H9 (cell line): ENCODE measurements at regions not wholly inside any gene's neighbourhood (a gene's known extent, or its start where the extent isn't known, plus 50 kb on each side); places are given as distances from the start of the nearest gene placed in this dataset.

ENCODE experiments used
- DNase-seq: peaks from one replicate; pipeline ENCODE4 v3.0.0-alpha.2; 2017
- H2AFZ ChIP-seq: one replicate; pipeline ENCODE4 v1.6.1; 2013; ENCODE audit warnings: mild to moderate bottlenecking, low read length, control low read depth, moderate library complexity
- H2AK5ac ChIP-seq: 2 replicates; pipeline ENCODE4 v1.6.1; 2013; ENCODE audit warnings: low read length, control low read depth, mixed read lengths; ENCODE audit not compliant: insufficient read length
- H2BK120ac ChIP-seq: one replicate; pipeline ENCODE4 v1.6.1; 2013; ENCODE audit warnings: low read depth, mild to moderate bottlenecking, low read length, control low read depth, inconsistent platforms; ENCODE audit not compliant: poor library complexity, severe bottlenecking
- H2BK12ac ChIP-seq: 2 replicates; pipeline ENCODE4 v1.6.1; 2013; ENCODE audit warnings: low read length, control low read depth, mixed read lengths, low read depth; ENCODE audit not compliant: insufficient read length
- H2BK15ac ChIP-seq: 2 replicates; pipeline ENCODE4 v1.6.1; 2013; ENCODE audit warnings: low read depth, low read length, control low read depth
- H2BK20ac ChIP-seq: one replicate; pipeline ENCODE4 v1.6.1; 2013; ENCODE audit warnings: low read depth, mild to moderate bottlenecking, low read length, control low read depth, inconsistent platforms; ENCODE audit not compliant: poor library complexity, severe bottlenecking
- H2BK5ac ChIP-seq: 2 replicates; pipeline ENCODE4 v1.6.1; 2013; ENCODE audit warnings: low read length, control low read depth, mixed read lengths; ENCODE audit not compliant: insufficient read length
- H3K14ac ChIP-seq: 2 replicates; pipeline ENCODE4 v1.6.1; 2013; ENCODE audit warnings: low read length, control low read depth; ENCODE audit not compliant: insufficient read depth
- H3K18ac ChIP-seq: 2 replicates; pipeline ENCODE4 v1.6.1; 2013; ENCODE audit warnings: low read depth, mild to moderate bottlenecking, mixed read lengths, low read length, control low read depth; ENCODE audit not compliant: insufficient read length
- H3K23ac ChIP-seq: 2 replicates; pipeline ENCODE4 v1.6.1; 2013; ENCODE audit warnings: low read length, control low read depth, mixed read lengths, low read depth; ENCODE audit not compliant: insufficient read length
- H3K23me2 ChIP-seq: 2 replicates; pipeline ENCODE4 v1.6.1; 2013; ENCODE audit warnings: low read depth, mild to moderate bottlenecking, mixed read lengths, low read length, control low read depth; ENCODE audit not compliant: insufficient read length, poor library complexity, severe bottlenecking
- H3K27ac ChIP-seq: 2 replicates; pipeline ENCODE4 v1.5.1; 2013; ENCODE audit warnings: low read length, control low read depth, mixed read lengths, low read depth; ENCODE audit not compliant: insufficient read length
- H3K27me3 ChIP-seq: 2 replicates; pipeline ENCODE4 v1.6.1; 2013; ENCODE audit warnings: low read length, control low read depth, inconsistent platforms; ENCODE audit not compliant: insufficient read depth
- H3K4ac ChIP-seq: 2 replicates; pipeline ENCODE4 v1.6.1; 2013; ENCODE audit warnings: low read depth, mild to moderate bottlenecking, control low read depth, inconsistent platforms, low read length, moderate library complexity
- H3K4me1 ChIP-seq: 2 replicates; pipeline ENCODE4 v1.6.1; 2013; ENCODE audit warnings: low read length, control low read depth, inconsistent platforms; ENCODE audit not compliant: insufficient read depth
- H3K4me2 ChIP-seq: 2 replicates; pipeline ENCODE4 v1.6.1; 2013; ENCODE audit warnings: low read length, control low read depth, mixed read lengths; ENCODE audit not compliant: insufficient read length, insufficient read depth
- H3K56ac ChIP-seq: 2 replicates; pipeline ENCODE4 v1.6.1; 2013; ENCODE audit warnings: low read depth, mild to moderate bottlenecking, mixed read lengths, low read length, control low read depth; ENCODE audit not compliant: insufficient read length
- H3K79me1 ChIP-seq: 2 replicates; pipeline ENCODE4 v1.6.1; 2013; ENCODE audit warnings: low read depth, mild to moderate bottlenecking, moderate library complexity, low read length, control low read depth, inconsistent platforms; ENCODE audit not compliant: insufficient read depth, poor library complexity, severe bottlenecking
- H3K79me2 ChIP-seq: 2 replicates; pipeline ENCODE4 v1.6.1; 2013; ENCODE audit warnings: low read length, control low read depth, inconsistent platforms; ENCODE audit not compliant: insufficient read depth
- H3K9ac ChIP-seq: 2 replicates; pipeline ENCODE4 v1.6.1; 2013; ENCODE audit warnings: low read length, control low read depth, mixed read lengths; ENCODE audit not compliant: insufficient read length; ENCODE audit errors: extremely low read depth
- H3K9me3 ChIP-seq: one replicate; pipeline ENCODE4 v1.6.1; 2013; ENCODE audit warnings: low read depth, low read length, inconsistent platforms; ENCODE audit not compliant: control insufficient read depth
- H3T11ph ChIP-seq: one replicate; pipeline ENCODE4 v1.6.1; 2013; ENCODE audit warnings: mild to moderate bottlenecking, low read length, control low read depth, inconsistent platforms
- H4K20me1 ChIP-seq: one replicate; pipeline ENCODE4 v1.6.1; 2013; ENCODE audit not compliant: control insufficient read depth, insufficient read length, insufficient read depth
- H4K5ac ChIP-seq: 2 replicates; pipeline ENCODE4 v1.6.1; 2013; ENCODE audit warnings: low read depth, mild to moderate bottlenecking, mixed read lengths, low read length, control low read depth; ENCODE audit not compliant: insufficient read length
- H4K8ac ChIP-seq: replicated peaks from 2 replicates; pipeline ENCODE4 v1.6.1; 2013; ENCODE audit warnings: low read length, control low read depth, mixed read lengths, low read depth; ENCODE audit not compliant: insufficient read length
- H4K91ac ChIP-seq: 2 replicates; pipeline ENCODE4 v1.6.1; 2013; ENCODE audit warnings: low read depth, mild to moderate bottlenecking, moderate library complexity, mixed read lengths, low read length, control low read depth; ENCODE audit not compliant: insufficient read length
- H3K27ac Mint-ChIP-seq, 3 experiments: 2 replicates in 2 of 3; 3 replicates in 1 of 3; pipeline ENCODE4 v1.8.0; 2020 to 2021; ENCODE audit warnings: mixed read lengths in 3 of 3, mild to moderate bottlenecking in 1 of 3, moderate library complexity in 1 of 3
- H3K27me3 Mint-ChIP-seq: 2 replicates; pipeline ENCODE4 v1.8.0; 2021; ENCODE audit warnings: low read depth, mild to moderate bottlenecking, moderate library complexity, mixed read lengths
- H3K36me3 Mint-ChIP-seq, 3 experiments: 2 replicates in 2 of 3; 3 replicates in 1 of 3; pipeline ENCODE4 v1.8.0; 2020 to 2021; ENCODE audit warnings: low read depth in 3 of 3, mixed read lengths in 3 of 3; ENCODE audit not compliant: insufficient read depth in 1 of 3
- H3K4me1 Mint-ChIP-seq, 2 experiments: 2 replicates each; pipeline ENCODE4 v1.8.0; 2020; ENCODE audit warnings: mixed read lengths in 2 of 2
- H3K4me3 Mint-ChIP-seq, 2 experiments: 2 replicates in 1 of 2; 3 replicates in 1 of 2; pipeline ENCODE4 v1.8.0; 2020 to 2021; ENCODE audit warnings: mild to moderate bottlenecking in 2 of 2, mixed read lengths in 2 of 2, moderate library complexity in 1 of 2
- H3K9me3 Mint-ChIP-seq, 2 experiments: 2 replicates in 1 of 2; 3 replicates in 1 of 2; pipeline ENCODE4 v1.8.0; 2020; ENCODE audit warnings: mild to moderate bottlenecking in 2 of 2, mixed read lengths in 2 of 2, moderate library complexity in 1 of 2
- WGBS: extraction: QIAGEN DNeasy Blood & Tissue Kit; methylation state at CpG from one replicate; pipeline ENCODE4 v1.1.7; 2013; ENCODE audit warnings: missing lambda C conversion rate, low lambda C conversion rate, mixed read lengths; ENCODE audit not compliant: insufficient read length; ENCODE audit errors: extremely low coverage; 5-methylcytosine and 5-hydroxymethylcytosine counted together
- TF ChIP-seq, protein P1 (sequence below): fragments of 200-600 bp; sonication (generic); conservative IDR thresholded peaks from 3 replicates; pipeline ENCODE4 v1.8.0; 2021; ENCODE audit warnings: antibody characterized with exemption, mild to moderate bottlenecking

DNA sequence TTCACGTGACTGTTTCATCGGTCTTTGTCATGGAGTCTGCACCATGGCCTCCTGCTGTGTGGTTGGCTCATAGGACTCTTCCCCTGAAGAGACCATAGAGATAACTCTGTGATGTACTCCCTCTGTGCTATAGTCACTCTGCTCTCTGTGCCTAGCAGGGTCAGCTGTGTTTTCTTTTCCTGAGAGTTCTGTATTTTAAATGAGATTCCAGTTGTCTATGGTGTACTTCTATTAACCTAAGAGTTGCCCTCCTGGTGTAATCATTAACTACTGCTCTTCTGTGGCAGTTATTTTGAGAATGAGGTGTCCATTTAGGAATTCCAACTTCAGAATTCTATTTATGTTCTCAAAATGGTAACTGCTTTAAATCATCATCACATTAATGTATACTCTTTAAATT, 114.5 kb upstream of the ARPP21 start:
- no peaks in the 10 kb centered on the region; the same call in 1 of the 2 replicates for H3K27me3 Mint-ChIP-seq
- no peak for DNase-seq

More for the DNA sequence above, 114.5 kb upstream of the ARPP21 start:
- no peak overlapping the region for H2BK120ac ChIP-seq
- no peaks in the 10 kb centered on the region for H3K4me1 ChIP-seq
- H3T11ph ChIP-seq = no peak overlapping the region
- no peak overlapping the region for H2AFZ ChIP-seq
- no peak overlapping the region for H2BK15ac ChIP-seq
- H2BK12ac ChIP-seq = no peak overlapping the region
- H3K18ac ChIP-seq = no peak overlapping the region
- H3K23ac ChIP-seq = no peak overlapping the region
- H2BK5ac ChIP-seq = no peak overlapping the region
- no peaks in the 10 kb centered on the region for H4K20me1 ChIP-seq
- no peak overlapping the region for H2AK5ac ChIP-seq
- H3K9ac ChIP-seq = no peak overlapping the region
- no peaks in the 10 kb centered on the region for H3K23me2 ChIP-seq
- no peaks in the 10 kb centered on the region for H3K9me3 ChIP-seq
- WGBS = no CpG with 5 or more reads among the region's 2 CpGs
- no peak overlapping the region for H3K4ac ChIP-seq
- no peaks in the 10 kb centered on the region for H3K27me3 ChIP-seq
- Mint-ChIP-seq H3K4me1 (peaks cover 5 to 12% of the 10 kb centered on the region in 2 experiments), H3K4me3 (no peak overlapping the region), H3K9me3 (no peaks in the 10 kb centered on the region), H3K36me3 (no peaks in the 10 kb centered on the region), H3K27ac (no peak overlapping the region)
- no peak overlapping the region for H3K27ac ChIP-seq
- TF ChIP-seq, protein P1, sequence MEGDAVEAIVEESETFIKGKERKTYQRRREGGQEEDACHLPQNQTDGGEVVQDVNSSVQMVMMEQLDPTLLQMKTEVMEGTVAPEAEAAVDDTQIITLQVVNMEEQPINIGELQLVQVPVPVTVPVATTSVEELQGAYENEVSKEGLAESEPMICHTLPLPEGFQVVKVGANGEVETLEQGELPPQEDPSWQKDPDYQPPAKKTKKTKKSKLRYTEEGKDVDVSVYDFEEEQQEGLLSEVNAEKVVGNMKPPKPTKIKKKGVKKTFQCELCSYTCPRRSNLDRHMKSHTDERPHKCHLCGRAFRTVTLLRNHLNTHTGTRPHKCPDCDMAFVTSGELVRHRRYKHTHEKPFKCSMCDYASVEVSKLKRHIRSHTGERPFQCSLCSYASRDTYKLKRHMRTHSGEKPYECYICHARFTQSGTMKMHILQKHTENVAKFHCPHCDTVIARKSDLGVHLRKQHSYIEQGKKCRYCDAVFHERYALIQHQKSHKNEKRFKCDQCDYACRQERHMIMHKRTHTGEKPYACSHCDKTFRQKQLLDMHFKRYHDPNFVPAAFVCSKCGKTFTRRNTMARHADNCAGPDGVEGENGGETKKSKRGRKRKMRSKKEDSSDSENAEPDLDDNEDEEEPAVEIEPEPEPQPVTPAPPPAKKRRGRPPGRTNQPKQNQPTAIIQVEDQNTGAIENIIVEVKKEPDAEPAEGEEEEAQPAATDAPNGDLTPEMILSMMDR = no peak
- H3K79me2 ChIP-seq = no peaks in the 10 kb centered on the region
- H4K91ac ChIP-seq = no peak overlapping the region
- no peak overlapping the region for H3K14ac ChIP-seq
- H3K79me1 ChIP-seq = no peaks in the 10 kb centered on the region
- H4K8ac ChIP-seq = no peak overlapping the region
- H4K5ac ChIP-seq = no peak overlapping the region
- no peak overlapping the region for H3K4me2 ChIP-seq
- H3K56ac ChIP-seq = no peak overlapping the region
- no peak overlapping the region for H2BK20ac ChIP-seq
